ENCODE measurements at regions not wholly inside any gene's neighbourhood (a gene's known extent, or its start where the extent isn't known, plus 50 kb on each side); places are given as distances from the start of the nearest gene placed in this dataset.

DNA sequence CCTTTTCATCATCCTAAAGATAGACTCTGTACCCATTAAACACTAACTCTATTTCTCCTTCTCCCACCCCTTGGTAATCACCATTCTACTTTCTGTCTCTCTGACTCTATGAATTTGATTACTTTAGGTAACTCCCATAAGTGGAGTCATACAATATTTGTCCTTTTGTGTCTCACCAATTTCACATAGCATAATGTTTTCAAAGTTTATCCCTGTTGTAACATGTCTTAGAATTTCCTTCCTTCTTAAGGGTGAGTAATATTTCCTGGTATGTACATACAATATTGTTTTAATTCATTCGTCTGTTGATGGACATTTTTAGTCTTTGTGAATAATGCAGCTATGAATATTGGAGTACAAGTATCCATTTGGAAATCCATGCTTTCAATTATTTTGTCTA, 50.9 kb upstream of the CDCA7L start:
- Histone ChIP-seq H3K27me3 (ENCODE audit: control insufficient read depth in 3 of 3, insufficient read depth in 3 of 3, low read length in 2 of 3) (no peaks in the 10 kb centered on the region), H3K4me3 (no peak overlapping the region), H3K4me1 (ENCODE audit: control insufficient read depth in 5 of 5, insufficient read depth in 5 of 5, low read length in 5 of 5) (no peaks in the 10 kb centered on the region), H3K9me3 (ENCODE audit: control insufficient read depth in 4 of 4, insufficient read depth in 3 of 4, low read length in 3 of 4) (no peaks in the 10 kb centered on the region), H3K9ac (ENCODE audit: insufficient read depth in 1 of 2, low read length in 2 of 2) (no peak overlapping the region), H3K36me3 (ENCODE audit: control insufficient read depth in 4 of 4, insufficient read depth in 4 of 4, low read length in 4 of 4) (no peaks in the 10 kb centered on the region), H3K27ac (ENCODE audit: low read depth in 1 of 2, low read length in 1 of 2) (no peak overlapping the region)
- no peak for DNase-seq
- WGBS, 2 donors: 27 to 51% methylated on average over 1 of the region's 1 CpG
- TF ChIP-seq, protein P1, sequence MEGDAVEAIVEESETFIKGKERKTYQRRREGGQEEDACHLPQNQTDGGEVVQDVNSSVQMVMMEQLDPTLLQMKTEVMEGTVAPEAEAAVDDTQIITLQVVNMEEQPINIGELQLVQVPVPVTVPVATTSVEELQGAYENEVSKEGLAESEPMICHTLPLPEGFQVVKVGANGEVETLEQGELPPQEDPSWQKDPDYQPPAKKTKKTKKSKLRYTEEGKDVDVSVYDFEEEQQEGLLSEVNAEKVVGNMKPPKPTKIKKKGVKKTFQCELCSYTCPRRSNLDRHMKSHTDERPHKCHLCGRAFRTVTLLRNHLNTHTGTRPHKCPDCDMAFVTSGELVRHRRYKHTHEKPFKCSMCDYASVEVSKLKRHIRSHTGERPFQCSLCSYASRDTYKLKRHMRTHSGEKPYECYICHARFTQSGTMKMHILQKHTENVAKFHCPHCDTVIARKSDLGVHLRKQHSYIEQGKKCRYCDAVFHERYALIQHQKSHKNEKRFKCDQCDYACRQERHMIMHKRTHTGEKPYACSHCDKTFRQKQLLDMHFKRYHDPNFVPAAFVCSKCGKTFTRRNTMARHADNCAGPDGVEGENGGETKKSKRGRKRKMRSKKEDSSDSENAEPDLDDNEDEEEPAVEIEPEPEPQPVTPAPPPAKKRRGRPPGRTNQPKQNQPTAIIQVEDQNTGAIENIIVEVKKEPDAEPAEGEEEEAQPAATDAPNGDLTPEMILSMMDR (IDR thresholded peaks at IDR 0.05; ENCODE audit: control extremely low read depth, extremely low read depth): no peak
- ATAC-seq (ENCODE audit: insufficient read depth, low FRiP score): no peak

All from lung (tissue), 11 donors.